OCI-LY1 (cell line): ENCODE measurements at regions not wholly inside any gene's neighbourhood (a gene's known extent, or its start where the extent isn't known, plus 50 kb on each side); places are given as distances from the start of the nearest gene placed in this dataset.

Experiments used
- CTCF ChIP-seq: fragments of 200-600 bp; sonication (generic), shearing (Covaris generic); IDR thresholded peaks from 2 replicates; pipeline ENCODE4 v1.5.1; 2017; ENCODE audit warnings: mild to moderate bottlenecking, antibody characterized with exemption, low read length, moderate library complexity, mixed read lengths
- EZH2 ChIP-seq: fragments of 200-600 bp; sonication (generic), shearing (Covaris generic); IDR thresholded peaks from 2 replicates; pipeline ENCODE4 v1.8.0; 2017; ENCODE audit warnings: borderline replicate concordance, mixed run types, mild to moderate bottlenecking, antibody characterized with exemption, low read length, moderate library complexity, mixed read lengths

- TF ChIP-seq CTCF (no peak), EZH2 (no peak)
Measured at GRCh38 chr9:102855641-102856040, 139.5 kb upstream of the CYLC2 start.
